ENCODE measurements at regions not wholly inside any gene's neighbourhood (a gene's known extent, or its start where the extent isn't known, plus 50 kb on each side); places are given as distances from the start of the nearest gene placed in this dataset.

DNA sequence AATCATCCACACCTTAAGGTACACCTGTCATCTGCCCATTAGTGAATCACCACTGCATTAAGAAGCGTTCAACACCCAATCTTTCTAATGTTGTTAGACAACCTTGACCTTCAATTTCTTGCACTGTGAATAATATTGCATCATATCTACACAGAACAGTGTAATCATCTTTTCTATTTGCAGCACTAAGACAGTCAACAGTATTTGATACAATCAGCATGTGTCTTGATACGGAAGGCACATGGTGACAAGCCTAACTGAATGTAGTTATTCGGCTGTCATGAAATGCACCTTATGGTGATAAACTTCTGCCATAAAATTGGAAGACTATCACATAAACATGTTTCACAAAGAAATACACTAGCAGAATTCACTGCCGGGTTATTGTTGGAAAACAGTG, 253.9 kb upstream of the THRB start:
- no peak for DNase-seq (ENCODE audit: low spot score in 2 of 2)
- Mint-ChIP-seq H3K9me3 (no peaks in the 10 kb centered on the region), H3K27ac (no peak overlapping the region), H3K36me3 (no peaks in the 10 kb centered on the region)
- no peak for ATAC-seq

DNA sequence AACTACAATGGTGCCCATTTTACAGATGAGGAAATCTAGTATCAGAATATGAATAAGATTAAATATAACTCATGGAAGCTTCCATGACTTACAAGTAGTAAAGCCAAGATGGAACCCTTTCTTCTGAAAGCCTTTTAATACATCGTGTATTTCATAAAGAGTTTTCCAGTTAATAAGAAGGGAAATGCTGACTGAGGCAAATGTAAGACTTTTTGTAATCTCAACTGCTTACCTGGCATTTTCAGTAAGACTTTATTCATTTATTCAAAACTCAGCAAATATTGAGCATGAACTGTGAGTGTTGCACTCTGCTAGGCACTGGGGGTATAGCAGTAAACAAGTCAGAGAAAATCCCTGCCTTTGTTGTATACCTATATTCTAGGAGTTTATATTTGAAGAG, 256.4 kb upstream of the THRB start:
- Mint-ChIP-seq H3K9me3 (no peaks in the 10 kb centered on the region), H3K36me3 (no peaks in the 10 kb centered on the region), H3K27ac (no peak overlapping the region)
- no peak for ATAC-seq
- no peak for DNase-seq (ENCODE audit: low spot score in 2 of 2)

DNA sequence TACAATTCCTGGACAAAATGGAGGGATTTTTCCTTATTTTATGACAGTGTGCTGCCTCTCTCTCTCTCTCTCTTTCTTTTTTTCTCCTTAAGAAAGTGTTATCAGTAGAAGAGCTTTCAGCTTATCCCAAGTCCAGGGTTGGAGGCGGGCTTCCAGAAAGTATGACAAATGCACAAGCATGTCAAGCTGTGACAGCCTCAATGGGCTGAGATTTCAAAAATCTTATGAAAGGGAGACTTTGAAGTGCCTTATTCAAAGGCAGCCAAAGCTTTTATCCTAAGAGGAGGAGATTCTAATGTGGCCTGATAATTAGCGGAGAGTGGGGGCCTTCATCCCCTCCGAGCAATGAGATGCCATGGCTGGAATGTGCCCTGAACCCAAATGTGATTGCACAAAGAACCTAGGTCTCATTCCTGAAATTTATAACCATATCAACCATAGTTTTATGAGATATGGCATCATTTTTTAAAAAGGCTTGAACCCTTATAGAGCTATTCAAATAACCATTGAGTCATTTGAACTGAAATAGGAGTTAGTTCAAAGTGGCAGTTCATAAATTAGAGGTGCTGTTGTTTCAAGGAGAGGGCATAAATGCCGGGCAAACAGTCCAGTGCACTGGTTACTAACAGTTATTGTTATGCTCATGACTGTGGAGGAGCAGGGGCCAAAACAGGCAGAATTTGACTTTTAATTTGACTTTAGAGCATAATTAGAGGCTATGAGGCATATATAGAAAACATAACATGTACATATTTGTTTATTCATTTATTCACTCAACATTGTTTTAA, 261.6 kb upstream of the THRB start:
- Mint-ChIP-seq H3K27ac (no peak overlapping the region), H3K9me3 (peaks cover 4% of the 10 kb centered on the region in 2 donors), H3K36me3 (no peaks in the 10 kb centered on the region)
- no peak for DNase-seq (ENCODE audit: low spot score in 2 of 2)
- no peak for ATAC-seq

DNA sequence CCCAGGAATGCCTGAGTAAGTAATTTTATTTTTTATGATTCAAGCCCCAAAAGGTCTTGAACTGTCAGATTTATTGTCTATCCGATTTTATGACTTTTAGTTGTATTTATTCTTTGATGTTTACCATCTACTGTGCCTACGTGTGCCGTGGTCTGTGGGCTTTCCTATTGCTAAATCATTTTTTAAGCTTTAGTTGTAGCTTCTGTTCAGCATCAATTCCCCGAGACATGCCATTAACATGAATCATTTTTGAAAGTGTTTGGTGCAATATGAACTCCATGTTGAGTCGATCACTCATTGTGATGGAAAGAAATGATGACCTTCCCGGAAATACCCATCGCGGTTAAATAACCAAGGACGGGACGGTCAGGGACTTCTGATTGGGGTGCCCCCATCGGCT, 268.7 kb upstream of the THRB start:
- Mint-ChIP-seq H3K27ac (no peak overlapping the region), H3K9me3 (peaks cover 0 to 7% of the 10 kb centered on the region in 2 donors), H3K36me3 (no peaks in the 10 kb centered on the region)
- no peak for DNase-seq (ENCODE audit: low spot score in 2 of 2)
- ATAC-seq, result no peak

GRCh38 chr3:24764236-24764915, 269.7 kb upstream of the THRB start:
- DNase-seq (ENCODE audit: low spot score in 2 of 2), result no peak
- Mint-ChIP-seq H3K27ac (no peak overlapping the region), H3K36me3 (no peaks in the 10 kb centered on the region), H3K9me3 (peaks cover 0 to 11% of the 10 kb centered on the region in 2 donors)
- no peak for ATAC-seq

- no peak for ATAC-seq
- Mint-ChIP-seq H3K36me3 (no peaks in the 10 kb centered on the region), H3K27ac (no peak overlapping the region), H3K9me3 (peaks cover 0 to 11% of the 10 kb centered on the region in 2 donors)
- no peak for DNase-seq (ENCODE audit: low spot score in 2 of 2)
Measured at GRCh38 chr3:24765399-24765798, 270.7 kb upstream of the THRB start.

DNA sequence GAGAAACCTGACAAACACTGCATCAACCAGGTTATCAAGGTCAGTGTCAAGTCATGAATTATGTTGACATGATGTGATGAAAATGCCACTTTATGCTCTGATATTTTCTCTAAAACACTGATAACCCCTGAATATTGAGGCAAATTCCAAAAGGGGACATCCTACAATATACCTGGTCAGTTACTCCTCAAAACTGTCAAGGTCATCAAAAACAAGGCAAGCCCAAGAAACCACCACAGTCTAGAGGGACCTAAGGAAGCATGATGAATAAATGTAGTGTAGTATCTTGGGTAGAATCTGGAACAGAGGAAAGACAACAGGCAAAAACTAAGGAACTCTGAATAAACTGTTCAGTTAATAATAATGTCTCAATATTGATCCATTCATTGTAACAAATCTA, 275.3 kb upstream of the THRB start:
- H3K9me3 Mint-ChIP-seq, result peaks cover 9 to 11% of the 10 kb centered on the region in 2 donors
- no peak for DNase-seq (ENCODE audit: low spot score in 2 of 2)
- no peaks in the 10 kb centered on the region for H3K36me3 Mint-ChIP-seq
- no peak overlapping the region for H3K27ac Mint-ChIP-seq
- no peak for ATAC-seq

DNA sequence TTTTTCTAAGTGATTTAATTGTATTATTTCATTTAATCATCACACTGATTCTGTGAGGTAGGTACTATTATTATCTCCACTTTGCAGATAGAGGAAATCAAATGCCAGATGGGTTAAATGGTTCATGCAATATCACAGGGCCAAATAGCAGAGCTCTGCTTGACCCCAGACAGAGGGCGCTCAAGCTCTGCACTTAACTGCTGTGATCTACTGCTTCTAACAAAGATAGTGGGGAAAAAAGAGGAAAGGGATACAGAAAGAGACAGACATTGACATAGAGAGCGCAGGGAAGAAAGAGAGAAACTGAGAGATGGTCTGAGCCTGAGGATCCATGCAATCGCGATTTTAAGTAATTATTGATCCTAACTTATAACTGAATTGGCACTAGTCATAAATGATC, 279.1 kb upstream of the THRB start:
- DNase-seq (ENCODE audit: low spot score in 2 of 2), result peak in 1 of 2 donors; percentile 6

GRCh38 chr3:24780991-24781390, 286.3 kb upstream of the THRB start:
- Mint-ChIP-seq H3K27ac (no peak overlapping the region), H3K9me3 (peaks cover 9 to 15% of the 10 kb centered on the region in 2 donors), H3K36me3 (peaks cover 0 to 4% of the 10 kb centered on the region in 2 donors)
- no peak for DNase-seq (ENCODE audit: low spot score in 2 of 2)
- no peak for ATAC-seq

More for the DNA sequence above, 279.1 kb upstream of the THRB start:
- no peak overlapping the region for H3K27ac Mint-ChIP-seq
- no peaks in the 10 kb centered on the region for H3K36me3 Mint-ChIP-seq
- peaks cover 4 to 9% of the 10 kb centered on the region in 2 donors for H3K9me3 Mint-ChIP-seq
- no peak for ATAC-seq

- Mint-ChIP-seq H3K27ac (no peak overlapping the region), H3K36me3 (peaks cover 0 to 4% of the 10 kb centered on the region in 2 donors), H3K9me3 (peaks cover 10 to 15% of the 10 kb centered on the region in 2 donors)
- no peak for DNase-seq (ENCODE audit: low spot score in 2 of 2)
- ATAC-seq, result no peak
Measured at GRCh38 chr3:24781454-24781853, 286.8 kb upstream of the THRB start.

GRCh38 chr3:24793896-24794295, 299.2 kb upstream of the THRB start:
- DNase-seq (ENCODE audit: low spot score in 2 of 2) (no peak), ATAC-seq (no peak)
- H3K36me3 Mint-ChIP-seq, result no peaks in the 10 kb centered on the region
- peaks cover 4 to 6% of the 10 kb centered on the region in 2 donors for H3K9me3 Mint-ChIP-seq
- no peak overlapping the region for H3K27ac Mint-ChIP-seq

DNA sequence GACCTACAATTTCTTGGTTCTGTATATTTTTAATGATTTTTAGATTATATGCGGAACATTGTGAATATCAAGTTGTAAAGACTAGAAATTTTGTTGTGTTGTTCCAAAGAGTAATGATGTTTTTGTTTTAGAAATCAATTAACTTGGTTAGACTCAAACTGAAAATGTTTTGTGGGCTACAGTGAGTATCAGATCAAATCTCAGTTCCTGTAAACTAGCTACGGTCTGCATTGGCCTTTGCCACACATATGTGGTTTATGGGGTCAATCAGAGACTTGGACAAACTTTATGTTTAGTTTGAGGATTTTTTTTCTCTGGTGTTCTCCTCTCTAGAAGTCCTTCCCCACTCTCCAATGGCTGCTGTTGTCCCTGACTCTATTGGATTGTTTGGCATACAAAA, 308.0 kb upstream of the THRB start:
- no peak overlapping the region for H3K27ac Mint-ChIP-seq
- DNase-seq (ENCODE audit: low spot score in 2 of 2) (no peak), ATAC-seq (no peak)
- no peaks in the 10 kb centered on the region for H3K36me3 Mint-ChIP-seq
- peaks cover under 1 to 5% of the 10 kb centered on the region in 2 donors for H3K9me3 Mint-ChIP-seq

DNA sequence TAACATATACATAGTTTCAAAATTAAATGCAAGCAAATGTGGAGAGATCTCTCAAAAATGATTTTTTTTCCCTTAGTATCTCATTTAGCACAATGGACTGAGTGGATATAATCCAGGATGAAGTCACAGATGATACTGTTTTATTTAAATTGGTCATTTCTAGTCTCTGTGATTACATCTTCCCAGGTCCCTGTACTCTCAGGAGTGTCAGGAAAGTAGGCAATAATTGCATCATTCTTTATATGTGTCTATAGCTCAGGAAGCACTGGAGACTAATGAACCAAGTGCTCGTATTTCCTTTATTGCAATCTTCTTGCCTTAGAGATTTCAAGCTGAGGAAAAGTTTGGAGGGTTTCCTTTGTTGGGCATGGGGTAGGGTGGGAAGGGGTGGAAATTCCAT, 309.4 kb upstream of the THRB start:
- Mint-ChIP-seq H3K36me3 (no peaks in the 10 kb centered on the region), H3K9me3 (peaks cover 3 to 5% of the 10 kb centered on the region in 2 donors), H3K27ac (no peak overlapping the region)
- DNase-seq (ENCODE audit: low spot score in 2 of 2), result no peak
- no peak for ATAC-seq

GRCh38 chr3:24810881-24811280, 316.2 kb upstream of the THRB start:
- no peak for DNase-seq (ENCODE audit: low spot score in 2 of 2)
- Mint-ChIP-seq H3K27ac (no peak overlapping the region), H3K9me3 (peaks cover 0 to 8% of the 10 kb centered on the region in 2 donors), H3K36me3 (no peaks in the 10 kb centered on the region)
- no peak for ATAC-seq

GRCh38 chr3:24812116-24812515, 317.5 kb upstream of the THRB start:
- Mint-ChIP-seq H3K36me3 (no peaks in the 10 kb centered on the region), H3K9me3 (peaks cover 0 to 8% of the 10 kb centered on the region in 2 donors), H3K27ac (no peak overlapping the region)
- no peak for DNase-seq (ENCODE audit: low spot score in 2 of 2)
- ATAC-seq, result no peak

DNA sequence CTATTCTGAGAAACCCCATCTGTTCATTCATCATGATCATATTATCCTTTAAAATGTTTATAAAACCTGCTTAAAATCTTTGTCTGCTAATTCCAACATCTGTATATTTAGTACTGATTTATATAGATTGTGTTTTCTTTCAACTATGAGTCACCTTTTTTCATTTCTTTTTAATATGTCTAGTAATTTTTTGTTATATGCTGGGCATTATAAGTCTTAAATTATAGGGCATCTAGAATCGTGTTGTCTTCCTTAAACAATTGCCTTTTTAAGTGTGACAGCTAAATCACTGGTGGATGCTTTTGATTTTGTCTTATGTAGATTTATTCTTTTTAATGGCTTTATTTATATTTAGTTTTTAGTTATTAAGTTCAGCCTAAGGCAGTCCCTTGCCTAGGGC, 323.4 kb upstream of the THRB start:
- Mint-ChIP-seq H3K36me3 (no peaks in the 10 kb centered on the region), H3K9me3 (peaks cover 0 to 9% of the 10 kb centered on the region in 2 donors), H3K27ac (no peak overlapping the region)
- no peak for ATAC-seq
- no peak for DNase-seq (ENCODE audit: low spot score in 2 of 2)

DNA sequence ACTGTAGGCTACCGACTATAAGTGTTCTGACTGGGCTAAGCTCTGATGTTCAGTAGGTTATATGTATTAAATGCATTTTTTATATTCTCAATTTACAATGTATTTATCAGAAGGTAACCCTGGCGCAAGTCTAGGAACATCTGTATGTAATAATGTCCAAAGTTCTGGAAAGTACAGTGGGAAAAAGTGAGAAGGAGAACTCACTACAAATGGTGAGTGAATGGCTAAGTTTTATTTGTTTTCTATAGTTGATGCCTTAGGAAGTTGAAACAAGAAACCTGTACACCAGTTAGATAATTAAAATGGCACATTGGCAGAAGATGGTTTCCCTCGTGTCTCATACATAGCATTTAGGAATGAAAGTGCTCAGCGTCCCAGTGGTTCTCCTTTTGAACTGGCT, 333.4 kb upstream of the THRB start:
- DNase-seq (ENCODE audit: low spot score in 2 of 2) (no peak), ATAC-seq (no peak)
- no peak overlapping the region for H3K27ac Mint-ChIP-seq
- H3K36me3 Mint-ChIP-seq, result peaks cover 0 to 8% of the 10 kb centered on the region in 2 donors
- H3K9me3 Mint-ChIP-seq, result peaks cover 2 to 8% of the 10 kb centered on the region in 2 donors

GRCh38 chr3:24828551-24828950, 333.9 kb upstream of the THRB start:
- no peak overlapping the region for H3K27ac Mint-ChIP-seq
- H3K36me3 Mint-ChIP-seq, result peaks cover 0 to 8% of the 10 kb centered on the region in 2 donors
- ATAC-seq, result no peak
- H3K9me3 Mint-ChIP-seq, result peaks cover 8 to 12% of the 10 kb centered on the region in 2 donors
- DNase-seq (ENCODE audit: low spot score in 2 of 2), result no peak
